DND-41 (cell line): ENCODE measurements at regions not wholly inside any gene's neighbourhood (a gene's known extent, or its start where the extent isn't known, plus 50 kb on each side); places are given as distances from the start of the nearest gene placed in this dataset.

ENCODE experiments used
- ATAC-seq: fragments of 200-7000 bp; cut with Tn5 transposase; 3 replicates; pipeline ENCODE4 v1.9.1; 2021; ENCODE audit warnings: low read depth; ENCODE audit not compliant: insufficient read depth
- DNase-seq: peaks from one replicate; pipeline ENCODE4 v3.0.0-alpha.2; 2020
- H2AFZ ChIP-seq: 2 replicates; pipeline ENCODE4 v1.6.0; 2012; ENCODE audit warnings: low read depth, low read length
- H3K27ac ChIP-seq: 2 replicates; pipeline ENCODE4 v1.5.1; 2012; ENCODE audit warnings: low read length, inconsistent platforms
- H3K27me3 ChIP-seq: fragments of 200-600 bp; sonication (generic); 2 replicates; pipeline ENCODE4 v1.6.0; 2012; ENCODE audit warnings: low read length, mild to moderate bottlenecking, inconsistent platforms; ENCODE audit not compliant: insufficient read depth, poor library complexity
- H3K36me3 ChIP-seq: 2 replicates; pipeline ENCODE4 v1.5.1; 2012; ENCODE audit warnings: low read length, inconsistent platforms; ENCODE audit not compliant: insufficient read depth
- H3K4me1 ChIP-seq: 2 replicates; pipeline ENCODE4 v1.5.1; 2012; ENCODE audit warnings: mild to moderate bottlenecking, low read length; ENCODE audit not compliant: insufficient read depth
- H3K4me2 ChIP-seq: 2 replicates; pipeline ENCODE4 v1.6.0; 2012; ENCODE audit warnings: mild to moderate bottlenecking, moderate library complexity, low read length, inconsistent platforms; ENCODE audit not compliant: insufficient read depth
- H3K4me3 ChIP-seq, 2 experiments: fragments of 200-600 bp in 1 of 2; shearing (Covaris generic) in 1 of 2; 2 replicates each; pipeline ENCODE4 v1.5.1; 2012 to 2016; ENCODE audit warnings: inconsistent platforms in 2 of 2, low read length in 2 of 2, mild to moderate bottlenecking in 2 of 2, low read depth in 1 of 2, moderate library complexity in 1 of 2
- H3K79me2 ChIP-seq: 2 replicates; pipeline ENCODE4 v1.6.0; 2012; ENCODE audit warnings: low read length, inconsistent platforms; ENCODE audit not compliant: insufficient read depth
- H3K9ac ChIP-seq: 2 replicates; pipeline ENCODE4 v1.6.0; 2012; ENCODE audit warnings: low read depth, mild to moderate bottlenecking, inconsistent platforms, low read length, moderate library complexity
- H3K9me3 ChIP-seq: 2 replicates; pipeline ENCODE4 v1.5.1; 2012; ENCODE audit warnings: low read length, moderate library complexity, mild to moderate bottlenecking, inconsistent platforms; ENCODE audit not compliant: insufficient read depth, severe bottlenecking
- H4K20me1 ChIP-seq: 2 replicates; pipeline ENCODE4 v1.6.0; 2012; ENCODE audit warnings: low read length; ENCODE audit not compliant: insufficient read depth
- EZH2 ChIP-seq: IDR thresholded peaks from 3 replicates; pipeline ENCODE4 v1.6.1; 2012; ENCODE audit warnings: borderline replicate concordance, low read depth, mild to moderate bottlenecking, moderate library complexity, low read length, inconsistent platforms; ENCODE audit not compliant: severe bottlenecking
- TF ChIP-seq, protein P1 (sequence below): IDR thresholded peaks from 2 replicates; pipeline ENCODE4 v1.5.1; 2012; ENCODE audit warnings: borderline replicate concordance, low read length, moderate library complexity, mild to moderate bottlenecking; ENCODE audit not compliant: poor library complexity, severe bottlenecking; ENCODE audit errors: extremely low read depth

GRCh38 chr12:68452078-68452715, 120.0 kb upstream of the MDM1 start:
- Histone ChIP-seq H3K27ac (no peak overlapping the region), H3K9me3 (no peaks in the 10 kb centered on the region), H3K27me3 (no peaks in the 10 kb centered on the region), H3K4me3 (no peak overlapping the region), H3K79me2 (no peaks in the 10 kb centered on the region), H4K20me1 (no peaks in the 10 kb centered on the region), H3K4me2 (no peak overlapping the region), H3K4me1 (peaks cover 26% of the 10 kb centered on the region), H3K9ac (no peak overlapping the region), H3K36me3 (no peaks in the 10 kb centered on the region), H2AFZ (no peak overlapping the region)
- TF ChIP-seq, protein P1, sequence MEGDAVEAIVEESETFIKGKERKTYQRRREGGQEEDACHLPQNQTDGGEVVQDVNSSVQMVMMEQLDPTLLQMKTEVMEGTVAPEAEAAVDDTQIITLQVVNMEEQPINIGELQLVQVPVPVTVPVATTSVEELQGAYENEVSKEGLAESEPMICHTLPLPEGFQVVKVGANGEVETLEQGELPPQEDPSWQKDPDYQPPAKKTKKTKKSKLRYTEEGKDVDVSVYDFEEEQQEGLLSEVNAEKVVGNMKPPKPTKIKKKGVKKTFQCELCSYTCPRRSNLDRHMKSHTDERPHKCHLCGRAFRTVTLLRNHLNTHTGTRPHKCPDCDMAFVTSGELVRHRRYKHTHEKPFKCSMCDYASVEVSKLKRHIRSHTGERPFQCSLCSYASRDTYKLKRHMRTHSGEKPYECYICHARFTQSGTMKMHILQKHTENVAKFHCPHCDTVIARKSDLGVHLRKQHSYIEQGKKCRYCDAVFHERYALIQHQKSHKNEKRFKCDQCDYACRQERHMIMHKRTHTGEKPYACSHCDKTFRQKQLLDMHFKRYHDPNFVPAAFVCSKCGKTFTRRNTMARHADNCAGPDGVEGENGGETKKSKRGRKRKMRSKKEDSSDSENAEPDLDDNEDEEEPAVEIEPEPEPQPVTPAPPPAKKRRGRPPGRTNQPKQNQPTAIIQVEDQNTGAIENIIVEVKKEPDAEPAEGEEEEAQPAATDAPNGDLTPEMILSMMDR: no peak
- no peak for TF ChIP-seq EZH2
- DNase-seq (no peak), ATAC-seq (no peak)

GRCh38 chr12:68453278-68453677, 121.1 kb upstream of the MDM1 start:
- ATAC-seq (no peak), DNase-seq (no peak)
- Histone ChIP-seq H3K9ac (no peak overlapping the region), H4K20me1 (no peaks in the 10 kb centered on the region), H3K9me3 (no peaks in the 10 kb centered on the region), H3K36me3 (no peaks in the 10 kb centered on the region), H3K79me2 (no peaks in the 10 kb centered on the region), H3K27ac (no peak overlapping the region), H3K27me3 (no peaks in the 10 kb centered on the region), H2AFZ (no peak overlapping the region), H3K4me1 (peaks cover 26% of the 10 kb centered on the region), H3K4me2 (no peak overlapping the region), H3K4me3 (no peak overlapping the region)
- TF ChIP-seq, protein P1: no peak
- TF ChIP-seq EZH2: no peak

DNA sequence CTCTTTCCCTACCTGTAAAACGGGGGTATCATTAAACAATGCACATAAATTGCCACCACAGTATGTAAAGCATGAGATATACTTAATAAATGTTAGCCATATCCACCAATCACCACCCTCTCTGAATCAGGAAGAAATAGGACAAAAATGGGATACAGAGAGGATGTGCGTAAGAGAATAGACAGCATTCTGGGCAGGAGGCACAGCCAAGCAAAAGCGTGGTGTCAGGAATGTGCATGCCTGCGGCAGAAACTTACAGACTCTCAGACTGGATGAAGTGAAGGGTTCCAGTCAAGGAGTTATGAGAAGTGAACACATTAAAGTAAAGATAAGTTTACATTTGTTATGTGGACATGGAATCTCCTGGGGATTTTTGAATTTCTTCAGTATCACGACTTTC, 121.7 kb upstream of the MDM1 start:
- Histone ChIP-seq H3K27ac (no peak overlapping the region), H3K4me2 (no peak overlapping the region), H3K79me2 (no peaks in the 10 kb centered on the region), H3K9me3 (no peaks in the 10 kb centered on the region), H3K4me1 (peaks cover 26% of the 10 kb centered on the region), H2AFZ (no peak overlapping the region), H3K4me3 (no peak overlapping the region), H4K20me1 (no peaks in the 10 kb centered on the region), H3K27me3 (no peaks in the 10 kb centered on the region), H3K9ac (no peak overlapping the region), H3K36me3 (no peaks in the 10 kb centered on the region)
- TF ChIP-seq, protein P1: no peak
- TF ChIP-seq EZH2: no peak
- DNase-seq (no peak), ATAC-seq (no peak)
